ENCODE measurements at regions not wholly inside any gene's neighbourhood (a gene's known extent, or its start where the extent isn't known, plus 50 kb on each side); places are given as distances from the start of the nearest gene placed in this dataset.
"Not testable (repeated sequence)": the region's sequence is repeated elsewhere in the genome, so short reads cannot be mapped to it uniquely, and the experiment has no call there.

DNA sequence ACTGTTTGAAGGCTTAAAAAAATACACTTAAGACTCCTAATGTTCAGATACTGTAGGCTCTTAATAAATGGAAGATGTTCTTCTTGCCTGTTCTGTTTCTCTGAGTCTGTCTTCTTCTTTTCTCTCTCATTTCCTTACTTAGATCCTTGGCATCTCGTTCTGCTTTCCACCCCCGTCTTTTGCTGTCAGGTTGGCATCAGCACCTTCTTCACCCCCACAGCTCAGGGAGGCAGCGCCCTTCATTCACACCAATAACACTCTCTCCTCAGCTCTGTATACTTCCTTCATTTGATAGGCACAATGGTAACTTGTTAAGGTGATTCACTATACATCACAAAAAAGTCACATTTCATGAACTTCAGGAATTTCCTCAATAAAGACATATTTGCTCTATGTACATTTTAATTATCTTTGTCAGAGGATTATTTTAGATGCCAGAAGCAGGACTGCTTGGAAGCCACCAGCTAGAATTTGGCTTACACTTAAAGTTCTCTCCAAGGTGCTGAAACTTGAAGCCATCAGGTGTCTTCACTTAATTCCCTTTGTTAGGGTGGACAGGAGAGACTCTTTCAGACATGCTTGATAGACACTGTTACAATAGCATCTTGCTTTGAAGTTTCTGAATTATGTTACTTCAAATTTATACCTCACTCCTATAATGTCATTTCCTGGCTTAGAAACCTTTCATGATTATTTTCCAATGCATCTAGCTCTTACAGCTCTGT is 670.1 kb upstream of the C16orf82 start:
- DNase-seq (ENCODE audit: low read depth), result no peak
- TF ChIP-seq, protein P1, sequence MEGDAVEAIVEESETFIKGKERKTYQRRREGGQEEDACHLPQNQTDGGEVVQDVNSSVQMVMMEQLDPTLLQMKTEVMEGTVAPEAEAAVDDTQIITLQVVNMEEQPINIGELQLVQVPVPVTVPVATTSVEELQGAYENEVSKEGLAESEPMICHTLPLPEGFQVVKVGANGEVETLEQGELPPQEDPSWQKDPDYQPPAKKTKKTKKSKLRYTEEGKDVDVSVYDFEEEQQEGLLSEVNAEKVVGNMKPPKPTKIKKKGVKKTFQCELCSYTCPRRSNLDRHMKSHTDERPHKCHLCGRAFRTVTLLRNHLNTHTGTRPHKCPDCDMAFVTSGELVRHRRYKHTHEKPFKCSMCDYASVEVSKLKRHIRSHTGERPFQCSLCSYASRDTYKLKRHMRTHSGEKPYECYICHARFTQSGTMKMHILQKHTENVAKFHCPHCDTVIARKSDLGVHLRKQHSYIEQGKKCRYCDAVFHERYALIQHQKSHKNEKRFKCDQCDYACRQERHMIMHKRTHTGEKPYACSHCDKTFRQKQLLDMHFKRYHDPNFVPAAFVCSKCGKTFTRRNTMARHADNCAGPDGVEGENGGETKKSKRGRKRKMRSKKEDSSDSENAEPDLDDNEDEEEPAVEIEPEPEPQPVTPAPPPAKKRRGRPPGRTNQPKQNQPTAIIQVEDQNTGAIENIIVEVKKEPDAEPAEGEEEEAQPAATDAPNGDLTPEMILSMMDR (IDR thresholded peaks at IDR 0.05; ENCODE audit: control insufficient read depth, extremely low read depth, insufficient read depth), result no peak
- no peak overlapping the region for H3K4me3 ChIP-seq (ENCODE audit: low read depth, low read length)

DNA sequence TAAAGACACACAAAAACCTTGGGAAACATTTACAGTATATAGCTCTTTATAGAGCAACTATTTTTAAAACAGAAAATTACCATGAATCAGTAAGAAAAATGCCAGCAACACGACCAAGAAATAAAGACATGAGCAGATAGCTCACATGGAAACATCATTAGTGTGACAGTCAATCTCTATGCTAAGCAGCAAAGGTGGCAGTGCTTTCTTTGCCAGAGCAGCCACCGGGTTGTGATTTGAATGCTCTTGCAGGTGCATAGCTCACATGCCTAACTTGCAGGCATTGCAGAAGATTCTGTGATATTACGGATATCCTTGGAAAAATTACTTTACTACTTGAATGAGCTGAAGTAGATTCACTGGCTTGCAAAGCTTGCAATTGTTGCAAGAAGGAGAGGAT is 652.9 kb upstream of the C16orf82 start:
- TF ChIP-seq, protein P1 (IDR thresholded peaks at IDR 0.05; ENCODE audit: control insufficient read depth, extremely low read depth, insufficient read depth), result no peak
- H3K4me3 ChIP-seq (ENCODE audit: low read depth, low read length), result no peak overlapping the region
- DNase-seq (ENCODE audit: low read depth), result no peak

DNA sequence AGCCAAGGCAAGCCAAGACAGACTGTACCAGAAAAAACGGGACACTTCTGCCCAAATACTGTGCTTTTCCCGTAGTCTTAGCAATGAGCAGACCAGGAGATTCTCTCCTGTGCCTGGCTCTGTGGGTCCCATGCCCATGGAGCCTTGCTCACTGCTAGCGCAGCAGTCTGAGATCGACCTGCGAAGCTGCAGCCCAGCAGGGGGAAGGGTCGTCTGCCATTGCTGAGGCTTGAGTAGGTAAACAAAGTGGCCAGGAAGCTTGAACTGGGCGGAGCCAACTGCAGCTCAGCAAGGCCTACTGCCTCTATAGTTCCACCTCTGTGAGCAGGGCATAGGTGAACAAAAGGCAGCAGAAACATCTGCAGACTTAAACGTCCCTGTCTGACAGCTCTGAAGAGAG is 647.3 kb upstream of the C16orf82 start:
- not testable (repeated sequence) for H3K4me3 ChIP-seq (ENCODE audit: low read depth, low read length)

DNA sequence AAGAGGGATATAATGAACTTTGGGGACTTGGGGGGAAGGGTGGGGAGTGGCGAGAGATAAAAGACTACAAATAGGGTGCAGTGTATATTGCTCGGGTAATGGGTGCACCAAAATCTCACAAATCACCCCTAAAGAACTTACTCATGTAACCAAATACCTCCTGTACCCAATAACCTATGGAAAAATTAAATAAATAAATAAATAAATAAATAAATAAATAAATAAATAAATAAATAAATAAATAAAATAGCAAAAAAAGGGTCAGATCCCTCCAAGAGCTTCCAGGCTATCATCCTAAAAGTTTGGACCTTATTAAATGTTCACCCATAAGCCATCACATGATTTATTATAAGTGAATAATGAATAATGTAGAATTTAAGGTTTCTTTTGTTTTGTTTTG is 636.1 kb upstream of the C16orf82 start:
- TF ChIP-seq, protein P1 (IDR thresholded peaks at IDR 0.05; ENCODE audit: control insufficient read depth, extremely low read depth, insufficient read depth), result no peak
- DNase-seq (ENCODE audit: low read depth), result no peak
- H3K4me3 ChIP-seq (ENCODE audit: low read depth, low read length), result no peak overlapping the region

More for the DNA sequence above, 647.3 kb upstream of the C16orf82 start:
- not testable (repeated sequence) for DNase-seq (ENCODE audit: low read depth)

DNA sequence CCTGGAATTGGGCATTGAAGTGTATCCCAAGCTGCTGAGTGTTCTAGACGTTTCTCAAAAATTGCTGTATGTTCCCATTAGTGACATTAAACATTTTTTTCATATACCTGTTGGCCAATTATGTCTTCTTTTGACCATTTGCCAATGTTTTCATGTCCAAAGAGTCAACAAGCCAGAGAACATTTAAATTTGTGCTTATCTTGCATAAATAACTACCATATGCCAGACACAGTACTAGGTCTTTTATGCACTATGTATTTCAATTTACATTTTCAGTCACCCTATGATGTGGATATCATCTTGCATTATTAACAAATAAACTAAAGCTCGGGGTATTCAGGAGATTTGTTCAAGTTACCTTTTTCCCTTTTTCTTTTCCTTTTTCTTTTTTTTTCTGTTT is 632.9 kb upstream of the C16orf82 start:
- TF ChIP-seq, protein P1 (IDR thresholded peaks at IDR 0.05; ENCODE audit: control insufficient read depth, extremely low read depth, insufficient read depth), result no peak
- no peak overlapping the region for H3K4me3 ChIP-seq (ENCODE audit: low read depth, low read length)
- no peak for DNase-seq (ENCODE audit: low read depth)

DNA sequence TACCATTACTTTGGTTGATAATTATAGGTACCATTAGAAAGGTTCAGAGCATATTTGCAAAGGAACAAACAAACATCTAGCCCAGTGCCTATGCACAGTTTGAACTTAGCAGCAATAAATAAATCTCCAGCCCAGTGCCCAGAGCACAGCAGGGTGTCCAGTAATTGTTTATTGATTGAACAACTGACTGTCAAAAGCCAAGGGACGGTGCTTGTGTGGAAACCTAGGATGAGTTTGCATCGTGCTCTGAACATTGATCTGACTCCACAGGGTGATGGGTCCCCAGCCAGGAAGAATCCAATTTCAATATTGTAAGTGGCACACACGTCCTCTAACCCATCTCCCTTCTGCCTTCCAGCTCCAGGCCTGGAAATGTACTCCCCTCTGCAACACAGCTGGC is 625.5 kb upstream of the C16orf82 start:
- TF ChIP-seq, protein P1 (IDR thresholded peaks at IDR 0.05; ENCODE audit: control insufficient read depth, extremely low read depth, insufficient read depth), result no peak

DNA sequence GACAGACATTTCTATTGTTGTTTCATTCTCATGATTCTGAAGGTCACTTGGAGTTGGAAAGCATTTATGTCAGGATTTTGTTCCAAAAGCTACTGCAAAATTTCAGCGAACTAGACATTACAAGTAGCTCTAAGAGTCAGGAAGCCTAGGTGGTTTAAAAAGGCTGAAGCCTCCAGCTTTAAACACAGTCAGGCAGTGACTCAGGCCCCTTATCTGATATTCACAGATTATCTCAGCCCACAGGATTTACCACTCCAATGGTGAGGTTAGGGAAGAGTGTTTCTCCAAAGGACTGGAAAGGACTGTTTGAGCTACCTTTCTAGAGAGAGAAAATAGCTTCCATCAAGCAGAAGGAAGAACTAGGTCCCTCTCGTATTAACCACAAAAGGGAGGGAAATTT is 624.4 kb upstream of the C16orf82 start:
- TF ChIP-seq, protein P1 (IDR thresholded peaks at IDR 0.05; ENCODE audit: control insufficient read depth, extremely low read depth, insufficient read depth), result no peak
- no peak overlapping the region for H3K4me3 ChIP-seq (ENCODE audit: low read depth, low read length)
- no peak for DNase-seq (ENCODE audit: low read depth)

More for the DNA sequence above, 625.5 kb upstream of the C16orf82 start:
- H3K4me3 ChIP-seq (ENCODE audit: low read depth, low read length), result no peak overlapping the region
- DNase-seq (ENCODE audit: low read depth), result no peak
